ENCODE measurements at regions not wholly inside any gene's neighbourhood (a gene's known extent, or its start where the extent isn't known, plus 50 kb on each side); places are given as distances from the start of the nearest gene placed in this dataset.

DNA sequence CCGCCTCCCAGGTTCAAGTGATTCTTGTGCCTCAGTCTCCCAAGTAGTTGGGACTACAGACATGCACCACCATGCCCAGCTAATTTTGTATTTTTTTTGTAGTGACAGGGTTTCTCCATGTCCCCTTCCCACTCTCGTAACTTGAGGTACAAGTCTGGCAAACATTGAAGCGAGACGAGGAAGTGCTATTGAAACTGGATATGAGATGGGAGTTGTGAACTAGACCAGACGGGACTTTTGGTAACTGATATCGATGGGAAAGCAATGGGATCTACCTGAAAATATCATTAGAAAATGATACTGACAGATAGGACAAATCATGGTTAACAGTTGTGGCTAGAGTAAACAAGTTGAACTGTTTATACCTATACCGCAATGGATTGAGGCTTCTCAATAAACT lies 95.2 kb upstream of the TRABD2B start:
- TF ChIP-seq EZH2 (IDR thresholded peaks at IDR 0.05; ENCODE audit: insufficient read depth, poor library complexity, severe bottlenecking), result no peak
- TF ChIP-seq EZH2phosphoT487 (IDR thresholded peaks at IDR 0.05; ENCODE audit: insufficient read depth, low read depth), result no peak

Measured in GM23248 (cell line).